Erythroblast (primary cell): ENCODE measurements at regions not wholly inside any gene's neighbourhood (a gene's known extent, or its start where the extent isn't known, plus 50 kb on each side); places are given as distances from the start of the nearest gene placed in this dataset.

ENCODE experiments used
- DNase-seq, 2 experiments: peaks; one replicate each; lab custom pipeline; 2025; lab: John Stamatoyannopoulos, UW
- GATA1 ChIP-seq: IDR thresholded peaks from 2 replicates; pipeline ENCODE4 v1.6.1; 2011; ENCODE audit warnings: low read depth, mild to moderate bottlenecking, control low read depth, low read length, moderate library complexity
- POLR2A ChIP-seq: IDR thresholded peaks from 2 replicates; pipeline ENCODE4 v1.6.1; 2011; ENCODE audit warnings: mild to moderate bottlenecking, low read length

GRCh38 chr16:79788949-79789348 is 188.4 kb upstream of the MAF start:
- no peak for TF ChIP-seq POLR2A
- no peak for TF ChIP-seq GATA1
- DNase-seq: no peak

DNA sequence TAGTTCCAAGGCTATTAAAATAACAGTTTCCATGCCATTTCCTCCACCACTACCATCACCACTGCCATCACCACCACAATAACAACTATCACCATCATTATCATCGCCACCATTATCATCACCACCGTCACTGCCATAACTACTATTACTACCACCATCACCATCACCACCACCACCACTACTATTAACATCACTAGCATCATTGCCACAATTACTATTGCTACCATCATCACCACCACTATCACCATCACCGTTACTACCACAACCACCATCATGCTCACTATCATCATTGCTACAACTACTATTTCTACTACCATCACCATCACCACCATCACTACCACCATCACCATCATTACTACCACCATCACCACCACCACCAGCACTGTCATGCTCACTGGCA is 185.9 kb upstream of the MAF start:
- DNase-seq: no peak
- TF ChIP-seq POLR2A (no peak), GATA1 (no peak)

DNA sequence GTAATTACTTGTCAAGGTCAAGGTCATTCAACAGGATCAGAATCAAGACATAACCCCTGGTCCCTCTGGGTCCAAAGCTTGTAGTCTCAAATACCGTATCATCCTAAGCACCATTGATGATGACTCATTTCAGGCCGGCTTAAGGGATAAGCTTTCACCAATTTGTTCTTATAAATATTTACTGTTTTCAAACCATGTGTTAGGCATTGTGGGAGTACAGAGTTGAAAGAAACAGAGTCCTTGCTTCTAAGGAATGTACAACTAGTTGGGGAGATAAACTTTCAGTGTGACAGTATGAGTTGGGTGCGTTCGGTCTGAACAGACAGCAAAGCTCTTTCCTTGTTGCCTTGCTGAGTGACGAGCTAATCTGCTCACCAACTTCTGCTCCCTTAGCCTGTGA is 183.5 kb upstream of the MAF start:
- no peak for DNase-seq
- no peak for TF ChIP-seq GATA1
- no peak for TF ChIP-seq POLR2A

- TF ChIP-seq POLR2A (no peak), GATA1 (no peak)
- DNase-seq: no peak
Measured at GRCh38 chr16:79777679-79778078, 177.1 kb upstream of the MAF start.

DNA sequence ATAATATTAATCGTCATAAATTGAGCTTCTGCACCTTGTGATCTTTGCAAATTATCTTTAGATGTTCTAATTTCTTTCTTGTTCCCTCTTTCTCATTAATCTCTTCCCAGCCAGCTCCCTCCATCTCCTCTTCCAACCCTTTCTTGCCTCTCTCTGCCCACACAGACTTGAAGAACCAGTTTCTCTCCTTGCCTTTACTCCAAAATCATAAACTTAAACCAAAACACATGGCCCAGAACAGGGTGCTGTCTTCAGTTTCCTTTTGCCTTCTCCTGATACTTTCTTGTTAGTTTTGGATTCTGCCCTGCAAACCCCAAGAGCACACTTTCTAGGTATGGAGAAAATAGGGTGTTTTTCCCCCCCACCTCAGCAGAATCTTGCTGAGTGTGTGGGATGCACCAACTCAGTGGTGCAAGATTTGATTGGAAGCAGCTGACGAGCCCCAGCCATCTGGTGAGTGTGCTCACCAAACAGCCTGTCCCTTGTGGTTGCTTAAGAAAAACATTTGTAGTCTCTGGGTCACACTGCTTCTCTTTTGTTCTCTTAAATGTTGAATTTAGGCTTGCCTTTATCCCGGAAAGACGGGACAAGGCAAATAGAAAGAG is 175.8 kb upstream of the MAF start:
- DNase-seq: no peak
- TF ChIP-seq POLR2A: no peak
- no peak for TF ChIP-seq GATA1

DNA sequence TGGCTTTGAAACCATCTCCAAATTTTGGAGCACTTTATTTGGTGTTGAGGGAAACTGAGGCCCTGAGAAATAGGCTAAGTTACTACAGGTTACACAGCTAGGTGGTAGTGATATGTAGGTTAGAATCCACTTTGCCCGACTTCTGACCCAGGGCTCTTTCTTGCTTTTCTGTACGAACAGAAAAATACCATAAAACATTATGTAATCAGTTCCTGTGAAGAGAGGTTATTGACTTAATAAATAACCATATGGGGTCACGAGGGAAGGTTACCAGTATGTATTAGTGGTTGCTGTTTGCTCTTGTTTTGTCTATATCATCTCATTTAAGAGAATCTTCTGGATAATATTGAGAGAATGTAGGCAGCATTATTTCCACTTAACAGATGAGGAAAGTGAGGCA is 172.2 kb upstream of the MAF start:
- TF ChIP-seq POLR2A (no peak), GATA1 (no peak)
- DNase-seq: no peak

GRCh38 chr16:79772048-79772447 is 171.5 kb upstream of the MAF start:
- TF ChIP-seq POLR2A: no peak
- TF ChIP-seq GATA1: no peak
- DNase-seq: no peak

- TF ChIP-seq GATA1 (no peak), POLR2A (no peak)
- peak; percentile 87 to 90 for DNase-seq
Measured at GRCh38 chr16:79770244-79771064, 169.9 kb upstream of the MAF start.

- no peak for DNase-seq
- no peak for TF ChIP-seq POLR2A
- TF ChIP-seq GATA1: no peak
Measured at GRCh38 chr16:79769928-79770243, 169.3 kb upstream of the MAF start.

DNA sequence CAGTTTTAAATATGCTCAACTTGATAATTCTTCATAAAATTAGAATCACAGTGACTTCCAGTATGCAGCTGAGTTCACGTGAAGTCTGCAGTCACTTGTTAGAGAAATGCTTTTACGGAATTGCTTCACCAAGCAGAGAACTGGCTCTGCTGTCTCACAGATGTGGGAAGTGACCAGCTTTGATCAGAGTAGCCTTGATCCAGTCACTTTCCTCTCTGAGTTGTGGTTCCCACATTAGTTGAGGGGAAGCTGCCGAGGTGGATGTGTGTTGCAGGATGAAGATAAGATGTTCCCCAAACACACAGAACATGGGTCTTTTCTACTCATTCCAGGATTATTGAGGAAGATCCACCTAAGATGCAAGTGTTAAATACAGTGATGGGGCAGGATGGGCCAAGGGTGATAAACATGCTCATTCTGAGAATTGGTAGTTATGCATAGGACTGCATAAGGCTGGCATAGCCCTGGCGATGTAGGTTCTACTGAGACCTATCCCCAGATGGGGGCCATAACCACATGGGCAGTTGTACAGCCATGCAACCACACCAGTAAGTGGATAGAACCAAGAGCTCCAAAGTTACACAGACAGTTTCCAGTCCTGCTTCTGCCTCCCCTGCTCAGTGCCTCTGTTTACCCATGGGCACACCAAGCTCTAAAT is 168.9 kb upstream of the MAF start:
- peak in 1 of 2 experiments; percentile 2 for DNase-seq

GRCh38 chr16:79768276-79768970 is 167.9 kb upstream of the MAF start:
- DNase-seq: no peak
- no peak for TF ChIP-seq GATA1
- TF ChIP-seq POLR2A: no peak

More for the DNA sequence above, 168.9 kb upstream of the MAF start:
- TF ChIP-seq POLR2A: no peak

- no peak for DNase-seq
- TF ChIP-seq GATA1: no peak
- no peak for TF ChIP-seq POLR2A
Measured at GRCh38 chr16:79767421-79768275, 167.1 kb upstream of the MAF start.

- TF ChIP-seq GATA1 (no peak), POLR2A (no peak)
- no peak for DNase-seq
Measured at GRCh38 chr16:79765901-79766394, 165.4 kb upstream of the MAF start.

DNA sequence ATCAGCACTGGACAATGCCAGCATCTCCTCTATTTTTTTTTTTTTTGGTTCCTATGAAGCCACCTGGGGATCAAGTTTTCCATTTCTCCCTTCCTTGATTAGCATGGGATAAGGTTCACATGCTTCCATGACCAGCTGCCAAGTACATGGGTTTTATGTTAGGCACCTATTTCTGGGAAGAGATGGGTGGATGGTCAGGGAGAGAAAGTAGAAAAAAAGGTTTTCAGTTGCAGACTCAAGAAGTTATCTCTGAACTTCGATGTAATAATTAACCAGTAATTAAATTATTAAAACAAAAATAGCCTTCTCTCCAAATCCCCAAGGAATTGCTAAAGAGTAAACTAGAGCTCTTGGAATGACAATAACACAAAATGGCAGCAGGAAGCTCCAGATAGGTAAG is 164.9 kb upstream of the MAF start:
- no peak for DNase-seq
- TF ChIP-seq GATA1: no peak
- TF ChIP-seq POLR2A: no peak
